Effector CD8-positive, alpha-beta T cell (primary cell): ENCODE measurements at regions not wholly inside any gene's neighbourhood (a gene's known extent, or its start where the extent isn't known, plus 50 kb on each side); places are given as distances from the start of the nearest gene placed in this dataset.

Source experiments
- DNase-seq: peaks from one replicate; lab custom pipeline; 2025; lab: John Stamatoyannopoulos, UW

- no peak for DNase-seq
These were observed 131.6 kb upstream of the TANK start for GRCh38 chr2:161028581-161028980.

- DNase-seq = no peak
These were observed 130.9 kb upstream of the TANK start for GRCh38 chr2:161029321-161029720.

DNA sequence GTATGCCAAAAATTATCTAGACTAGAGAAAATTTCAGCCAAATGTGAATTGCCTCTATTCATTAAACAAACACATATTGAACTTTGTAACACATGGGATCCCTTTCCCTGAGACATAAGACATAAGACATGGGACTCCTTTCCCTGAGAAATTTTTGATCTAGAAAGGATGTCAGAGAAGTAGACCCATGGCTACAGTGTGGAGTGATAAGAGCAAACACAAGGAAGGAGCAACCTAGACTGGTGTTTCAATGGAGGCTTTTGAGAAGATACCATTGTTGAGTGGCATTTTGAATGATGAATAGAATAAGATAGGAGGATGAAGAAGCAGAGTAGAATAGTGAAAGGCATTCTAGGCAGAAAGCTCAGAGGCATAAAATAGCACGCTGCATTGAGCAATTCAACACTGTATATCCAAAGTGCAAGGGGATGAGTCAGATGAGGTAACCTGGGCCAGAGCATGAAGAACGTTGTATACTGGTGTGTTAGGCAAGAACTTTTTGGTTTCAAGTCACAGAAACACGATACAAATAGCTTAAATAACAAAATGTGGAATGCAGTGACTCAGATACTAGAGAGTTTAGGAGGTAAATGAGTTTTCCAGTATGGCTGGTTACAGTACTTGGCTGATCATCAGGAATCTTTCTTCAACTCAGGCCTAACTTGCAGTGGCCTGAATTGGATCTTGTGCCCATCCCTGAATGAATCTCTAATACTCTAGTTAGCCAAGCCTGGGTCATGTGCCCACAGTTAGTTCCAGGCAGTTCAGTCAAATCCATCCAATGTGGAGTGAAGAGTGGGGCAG, 129.8 kb upstream of the TANK start:
- no peak for DNase-seq

DNA sequence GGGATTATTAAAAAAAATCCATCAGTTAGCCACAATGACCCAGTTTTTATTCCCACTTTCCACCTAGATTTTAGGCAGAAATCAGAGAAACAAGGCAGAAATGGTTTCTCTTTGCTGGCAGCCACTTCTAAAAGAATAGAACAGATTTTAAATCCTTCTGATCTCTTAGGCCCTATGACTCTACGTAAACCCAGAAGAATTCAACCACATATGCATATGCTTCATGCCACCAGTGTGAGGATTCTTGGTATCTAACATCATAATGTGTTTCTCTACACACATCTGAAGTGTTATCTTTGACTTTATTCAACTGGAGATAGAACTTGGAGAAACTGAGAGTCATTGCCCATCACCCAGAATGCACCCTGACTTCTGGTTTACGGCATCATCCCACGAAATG, 128.7 kb upstream of the TANK start:
- no peak for DNase-seq

DNA sequence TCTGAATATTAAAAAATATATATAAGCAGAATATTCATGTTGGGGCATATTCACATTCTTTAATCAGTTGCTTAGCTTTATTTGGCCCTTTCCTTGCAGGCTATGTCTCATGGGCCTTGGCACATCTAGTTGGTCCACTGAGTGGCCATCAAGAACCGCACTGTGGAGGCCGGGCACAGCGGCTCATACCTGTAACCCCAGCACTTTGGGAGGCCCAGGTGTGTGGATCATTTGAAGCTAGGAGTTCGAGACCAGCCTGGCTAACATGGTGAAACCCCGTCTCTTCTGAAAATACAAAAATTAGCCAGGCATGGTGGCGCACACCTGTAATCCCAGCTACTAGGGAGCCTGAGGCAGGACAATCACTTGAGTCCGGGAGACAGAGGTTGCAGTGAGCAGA, 127.6 kb upstream of the TANK start:
- no peak for DNase-seq

DNA sequence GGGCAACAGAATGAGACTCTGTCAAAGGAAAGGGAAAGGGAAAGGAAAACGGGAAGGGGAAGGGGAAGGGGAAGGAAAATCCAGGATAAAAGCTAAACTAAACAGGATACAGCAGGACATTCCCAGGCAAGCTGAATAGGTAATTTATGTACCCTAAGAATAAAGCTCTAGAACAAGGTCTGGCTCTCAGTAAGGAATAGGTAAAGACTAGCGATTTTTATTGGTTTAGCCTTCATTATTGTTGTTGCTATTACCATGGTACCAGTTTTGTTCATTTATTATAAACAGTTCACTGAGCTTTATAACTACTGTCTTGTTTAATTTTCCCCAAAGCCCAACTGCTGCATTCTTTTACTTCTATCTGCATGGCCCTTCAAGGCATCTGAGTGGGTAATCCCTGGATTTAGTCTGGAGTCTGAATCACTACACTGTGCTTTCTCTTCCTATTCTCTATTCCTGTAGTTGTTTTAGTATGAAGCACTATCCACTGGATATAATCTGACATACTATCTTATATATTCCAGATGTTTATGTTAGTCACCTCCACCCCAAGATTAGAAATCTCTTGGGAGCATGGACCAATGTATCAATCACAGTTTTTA, 127.1 kb upstream of the TANK start:
- DNase-seq = no peak

GRCh38 chr2:161036926-161037325, 123.3 kb upstream of the TANK start:
- no peak for DNase-seq

- no peak for DNase-seq
These were observed 121.2 kb upstream of the TANK start for GRCh38 chr2:161039071-161039470.

DNA sequence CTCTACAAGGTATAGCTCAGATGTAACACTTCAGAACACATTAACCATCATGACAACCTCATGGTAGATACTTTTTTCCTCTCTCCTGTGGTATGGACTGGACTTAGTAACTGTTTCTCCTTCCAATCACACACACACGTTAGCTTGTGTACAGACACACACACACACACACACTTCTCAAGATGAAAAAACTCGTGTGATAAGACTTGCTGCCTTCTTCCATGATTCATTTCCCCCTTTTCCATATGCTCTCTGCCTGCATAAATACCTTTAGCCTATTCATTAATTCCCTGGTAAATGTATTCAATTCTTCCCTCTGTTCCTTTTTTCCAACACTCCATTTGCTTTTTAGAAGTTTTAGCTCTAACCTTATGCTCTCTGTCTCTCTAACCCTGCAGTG, 118.9 kb upstream of the TANK start:
- no peak for DNase-seq

DNA sequence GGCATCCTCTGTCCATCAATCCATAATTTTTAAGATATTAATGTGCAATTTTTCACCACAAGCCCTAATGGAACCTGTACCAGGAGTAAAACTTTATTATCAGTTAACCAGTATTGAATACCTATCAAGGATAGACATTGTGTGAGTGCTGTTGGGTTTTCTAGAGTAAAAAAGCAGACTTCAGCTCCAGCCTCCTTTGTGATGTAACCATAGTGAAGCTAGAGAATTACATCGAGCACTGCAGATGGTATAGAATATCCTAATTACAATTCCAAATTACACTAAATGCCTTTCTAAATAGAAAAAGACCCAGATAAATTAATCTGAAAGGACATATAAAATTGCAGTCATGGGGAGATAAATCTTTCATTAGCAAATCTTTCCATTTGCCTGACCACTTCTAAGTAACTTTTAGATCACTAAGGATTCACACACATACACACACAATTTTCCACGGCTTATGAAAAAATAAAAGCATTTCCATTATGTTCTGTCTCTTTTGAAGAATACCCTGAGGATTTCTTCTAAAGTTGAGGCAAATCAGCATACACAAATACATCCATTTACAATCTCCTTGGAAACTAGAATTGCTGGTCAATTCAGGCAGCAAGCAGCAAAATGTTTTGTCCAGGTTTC, 117.1 kb upstream of the TANK start:
- DNase-seq = no peak

DNA sequence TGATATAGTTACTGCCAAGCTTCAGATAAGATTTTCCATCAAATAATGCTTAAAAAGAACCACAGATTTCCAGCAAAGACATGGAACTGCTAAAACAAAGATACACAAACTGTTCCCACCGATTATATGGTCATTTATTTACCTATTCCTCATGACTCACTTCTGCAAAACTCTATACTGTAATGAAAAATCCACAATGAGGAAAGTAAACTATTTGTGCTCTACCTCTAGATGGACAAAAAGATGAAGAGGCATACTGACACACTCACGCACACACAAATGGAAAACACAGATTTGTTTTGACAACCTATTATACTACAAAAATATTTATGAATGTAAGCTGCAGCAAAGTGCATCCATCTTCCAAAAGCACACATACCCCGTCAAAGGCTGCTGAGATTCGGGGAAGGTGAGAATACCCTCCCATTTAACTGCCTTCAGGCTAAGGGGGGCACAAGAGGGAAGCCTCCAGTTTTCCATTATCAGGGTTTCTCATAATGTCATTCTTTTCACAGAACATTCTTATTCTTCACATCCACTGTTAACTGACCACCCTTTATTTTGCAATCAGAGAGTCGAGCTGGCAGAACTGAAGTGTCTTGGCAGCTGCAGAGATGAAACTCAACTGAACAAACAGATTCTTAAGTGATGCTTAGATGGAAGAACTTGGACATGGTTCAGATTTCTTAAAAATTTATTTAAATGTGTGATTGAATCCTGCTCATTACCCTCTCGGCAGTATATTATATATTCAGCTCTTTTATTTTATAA, 115.9 kb upstream of the TANK start:
- DNase-seq = no peak

GRCh38 chr2:161044921-161045320, 115.3 kb upstream of the TANK start:
- DNase-seq = no peak

DNA sequence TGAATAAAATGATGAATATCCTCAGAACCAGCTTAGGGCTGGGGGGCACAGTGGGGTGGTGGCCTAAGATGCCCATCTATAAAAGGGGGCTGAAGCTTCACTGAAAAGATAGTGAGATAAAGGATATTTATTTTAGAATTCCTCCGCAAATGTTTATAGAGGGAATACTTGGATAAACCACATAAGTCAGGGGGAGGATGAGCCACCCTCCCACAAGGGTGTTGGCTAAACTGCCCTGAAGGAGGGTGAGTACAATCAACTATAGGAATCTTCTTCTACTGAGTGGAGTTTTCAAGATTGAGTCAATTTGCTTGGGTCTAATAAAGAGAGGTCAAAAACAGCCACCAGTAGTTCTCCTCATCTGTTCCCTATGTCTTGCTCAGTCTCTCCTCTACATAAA, 114.5 kb upstream of the TANK start:
- no peak for DNase-seq

DNA sequence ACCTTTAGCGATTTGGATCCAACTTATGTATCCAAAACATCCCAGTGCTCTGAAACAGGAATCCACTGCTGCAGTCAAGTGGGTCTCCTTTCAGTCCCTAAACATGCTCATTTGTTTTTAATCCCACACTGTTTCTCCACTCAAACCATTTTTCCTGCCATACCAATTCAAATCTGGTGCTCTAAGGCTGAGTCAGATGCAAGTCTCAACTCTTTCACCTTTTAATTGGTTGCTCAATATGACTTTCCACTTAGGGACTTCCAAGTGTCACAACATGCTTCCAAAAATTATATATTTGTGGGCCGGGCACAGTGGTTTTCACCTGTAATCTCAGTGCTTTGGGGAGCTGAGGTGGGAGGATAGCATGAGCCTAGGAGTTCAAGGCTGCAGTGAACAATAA, 113.4 kb upstream of the TANK start:
- no peak for DNase-seq

- DNase-seq = no peak
These were observed 111.9 kb upstream of the TANK start for GRCh38 chr2:161048317-161048716.

- DNase-seq = no peak
These were observed 110.7 kb upstream of the TANK start for GRCh38 chr2:161049559-161049958.

DNA sequence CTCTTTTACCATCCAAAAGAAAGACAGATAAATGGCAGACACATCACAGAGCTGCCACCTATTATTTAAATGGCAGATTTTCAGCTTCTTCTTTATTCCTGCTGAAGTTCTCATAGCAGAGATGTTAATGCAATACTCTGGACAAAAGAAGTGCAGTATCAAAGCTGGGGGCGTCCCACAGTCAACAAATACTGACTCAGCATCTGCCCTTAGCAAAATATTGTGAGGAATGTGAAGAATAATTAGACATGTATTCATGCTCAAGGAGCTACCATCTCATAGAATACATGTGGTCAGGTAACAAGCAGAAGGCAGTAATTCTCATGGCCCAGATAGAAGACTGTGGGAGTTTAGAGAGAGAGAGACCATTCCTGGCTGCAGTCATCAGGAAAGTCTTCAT, 108.0 kb upstream of the TANK start:
- DNase-seq = no peak

DNA sequence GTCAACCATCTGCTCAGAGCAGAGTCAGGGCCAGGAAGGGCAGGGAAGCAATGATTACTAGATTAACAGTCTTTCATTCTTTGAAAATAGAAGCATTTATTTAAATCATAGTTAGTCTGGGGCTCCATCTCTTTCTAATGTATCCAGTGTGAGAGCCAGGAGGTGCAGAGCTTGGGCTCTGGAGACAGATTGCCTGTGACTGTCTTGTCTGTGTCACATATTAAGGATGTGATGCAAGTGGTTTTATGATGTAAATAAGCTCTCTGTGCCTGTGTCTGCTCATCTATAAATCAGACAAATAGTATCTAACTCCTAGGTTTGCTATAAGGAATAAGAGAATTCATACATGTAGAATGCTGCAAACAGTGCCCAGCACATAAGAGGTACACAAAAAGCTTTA, 104.9 kb upstream of the TANK start:
- DNase-seq = no peak

DNA sequence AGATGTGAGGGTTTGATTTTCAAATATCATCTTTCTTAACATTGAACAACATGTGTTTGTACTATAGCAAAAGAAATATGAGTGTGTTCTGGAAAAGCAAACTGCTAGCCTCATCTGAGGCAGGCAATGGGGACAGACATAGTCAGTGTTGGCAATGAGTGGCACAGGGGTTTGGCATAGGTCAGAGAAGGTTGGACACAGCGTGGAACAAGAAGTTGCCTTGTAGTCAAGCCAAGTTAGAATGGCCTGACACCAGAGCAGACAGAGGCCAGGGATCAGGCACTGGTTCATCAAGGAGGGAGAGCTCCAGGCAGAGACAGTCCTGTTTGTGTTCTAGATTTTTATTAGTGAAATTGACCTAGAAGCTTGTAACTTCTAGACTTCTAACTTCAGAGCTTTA, 100.8 kb upstream of the TANK start:
- no peak for DNase-seq

GRCh38 chr2:161061786-161062185, 98.4 kb upstream of the TANK start:
- DNase-seq = no peak

GRCh38 chr2:161063157-161063945, 96.9 kb upstream of the TANK start:
- DNase-seq = peak; percentile 28

- DNase-seq = no peak
These were observed 96.3 kb upstream of the TANK start for GRCh38 chr2:161063946-161064306.
